NCI-H1048 (cell line): ENCODE measurements at regions not wholly inside any gene's neighbourhood (a gene's known extent, or its start where the extent isn't known, plus 50 kb on each side); places are given as distances from the start of the nearest gene placed in this dataset.

Experiments used
- DNase-seq: peaks from one replicate; lab custom pipeline; 2025; lab: John Stamatoyannopoulos, UW

GRCh38 chr6:21885532-21886114 is 292.1 kb downstream of the SOX4 start:
- DNase-seq: no peak

- no peak for DNase-seq
Observed at GRCh38 chr6:21886542-21887151, 293.1 kb downstream of the SOX4 start.

GRCh38 chr6:21887231-21888185 is 294.0 kb downstream of the SOX4 start:
- no peak for DNase-seq

- no peak for DNase-seq
Observed at GRCh38 chr6:21891080-21891479, 297.5 kb downstream of the SOX4 start.

- no peak for DNase-seq
Observed at GRCh38 chr6:21893793-21894192, 300.2 kb downstream of the SOX4 start.

GRCh38 chr6:21895555-21895954 is 302.0 kb downstream of the SOX4 start:
- no peak for DNase-seq

- no peak for DNase-seq
Observed at GRCh38 chr6:21898107-21898796, 304.7 kb downstream of the SOX4 start.

GRCh38 chr6:21899708-21900107 is 306.2 kb downstream of the SOX4 start:
- no peak for DNase-seq

- no peak for DNase-seq
Observed at GRCh38 chr6:21900730-21901129, 307.2 kb downstream of the SOX4 start.

GRCh38 chr6:21902628-21903169 is 309.1 kb downstream of the SOX4 start:
- DNase-seq: no peak

GRCh38 chr6:21905531-21905930 is 312.0 kb downstream of the SOX4 start:
- no peak for DNase-seq

- no peak for DNase-seq
Observed at GRCh38 chr6:21906826-21907225, 313.3 kb downstream of the SOX4 start.

GRCh38 chr6:21907291-21907690 is 313.7 kb downstream of the SOX4 start:
- DNase-seq: no peak

GRCh38 chr6:21908161-21908848 is 314.8 kb downstream of the SOX4 start:
- no peak for DNase-seq

GRCh38 chr6:21909321-21909720 is 315.8 kb downstream of the SOX4 start:
- no peak for DNase-seq

GRCh38 chr6:21911208-21911607 is 317.7 kb downstream of the SOX4 start:
- DNase-seq: no peak

GRCh38 chr6:21912151-21912832 is 318.7 kb downstream of the SOX4 start:
- no peak for DNase-seq

GRCh38 chr6:21914121-21914973 is 320.8 kb downstream of the SOX4 start:
- no peak for DNase-seq

GRCh38 chr6:21915707-21916260 is 322.2 kb downstream of the SOX4 start:
- no peak for DNase-seq

- no peak for DNase-seq
Observed at GRCh38 chr6:21918041-21918440, 324.5 kb downstream of the SOX4 start.
